Caco-2 (cell line): ENCODE measurements at regions not wholly inside any gene's neighbourhood (a gene's known extent, or its start where the extent isn't known, plus 50 kb on each side); places are given as distances from the start of the nearest gene placed in this dataset.

Experiments used
- BruUV-seq: library from RNA; stranded (reverse); fragments of 400-500 nt; replicated peaks from 2 replicates; lab custom pipeline; 2021; lab: Mats Ljungman, UMichigan
- CTCF ChIA-PET: fragments of 300-600 bp; sonication (Branson Sonifier 250); formaldehyde crosslinking; loops from one replicate; lab custom pipeline; 2022; ENCODE audit warnings: antibody characterized with exemption; lab: Charles Lee
- POLR2A ChIA-PET: fragments of 300-600 bp; sonication (Branson Sonifier 250); formaldehyde crosslinking; loops from one replicate; lab custom pipeline; 2022; ENCODE audit warnings: antibody characterized with exemption; lab: Charles Lee
- DNase-seq, 2 experiments: peaks; one replicate each; pipeline versions ENCODE4 v3.0.0 to v3.0.0-alpha.2; 2020 to 2022
- H3K27me3 ChIP-seq: replicated peaks from 2 replicates; pipeline ENCODE4 v1.6.0; 2011; ENCODE audit warnings: low read length; ENCODE audit not compliant: control insufficient read depth, insufficient read depth
- H3K36me3 ChIP-seq: 2 replicates; pipeline ENCODE4 v1.5.1; 2011; ENCODE audit warnings: low read length; ENCODE audit not compliant: control insufficient read depth, insufficient read depth
- H3K4me1 ChIP-seq: fragments of 250-450 bp; sonication (Bioruptor Pico); 2 replicates; pipeline ENCODE4 v1.5.1; 2020; ENCODE audit warnings: mild to moderate bottlenecking
- H3K4me3 ChIP-seq: 2 replicates; pipeline ENCODE4 v1.5.1; 2011; ENCODE audit warnings: low read depth, mild to moderate bottlenecking, control low read depth, low read length
- H3K9me3 ChIP-seq: fragments of 250-450 bp; sonication (Bioruptor Pico); 2 replicates; pipeline ENCODE4 v1.5.1; 2020; ENCODE audit warnings: mild to moderate bottlenecking, moderate library complexity
- H3K27ac Mint-ChIP-seq: one replicate; pipeline ENCODE4 v1.8.0; 2022; ENCODE audit warnings: mixed read lengths; ENCODE audit not compliant: unreplicated experiment
- H3K27me3 Mint-ChIP-seq: one replicate; pipeline ENCODE4 v1.8.0; 2022; ENCODE audit warnings: mixed read lengths; ENCODE audit not compliant: insufficient read depth, unreplicated experiment
- H3K36me3 Mint-ChIP-seq: one replicate; pipeline ENCODE4 v1.8.0; 2022; ENCODE audit warnings: mild to moderate bottlenecking, mixed read lengths; ENCODE audit not compliant: insufficient read depth, unreplicated experiment
- H3K4me1 Mint-ChIP-seq: one replicate; pipeline ENCODE4 v1.8.0; 2022; ENCODE audit warnings: low read depth, mixed read lengths; ENCODE audit not compliant: unreplicated experiment
- H3K4me3 Mint-ChIP-seq: one replicate; pipeline ENCODE4 v1.8.0; 2022; ENCODE audit warnings: mild to moderate bottlenecking, moderate library complexity, mixed read lengths; ENCODE audit not compliant: unreplicated experiment
- H3K9me3 Mint-ChIP-seq: one replicate; pipeline ENCODE4 v1.8.0; 2022; ENCODE audit warnings: mixed read lengths; ENCODE audit not compliant: unreplicated experiment
- intact Hi-C: fragments of 100-400 bp; cut with micrococcal nuclease; formaldehyde crosslinking; loops from one replicate; pipeline ENCODE4 v1.10.0; 2022; ENCODE audit not compliant: unreplicated experiment
- TF ChIP-seq, protein P1 (sequence below), 2 experiments: fragments of 200-600 bp in 1 of 2; IDR thresholded peaks; 1 replicate in 1 of 2; 2 replicates in 1 of 2; pipeline versions ENCODE4 v1.5.1 to v1.8.0; 2011 to 2022; ENCODE audit warnings: antibody characterized with exemption in 1 of 2, control low read depth in 1 of 2, inconsistent platforms in 1 of 2, low read depth in 1 of 2, low read length in 1 of 2, mild to moderate bottlenecking in 1 of 2, moderate library complexity in 1 of 2; ENCODE audit not compliant: insufficient read depth in 1 of 2, severe bottlenecking in 1 of 2, unreplicated experiment in 1 of 2

DNA sequence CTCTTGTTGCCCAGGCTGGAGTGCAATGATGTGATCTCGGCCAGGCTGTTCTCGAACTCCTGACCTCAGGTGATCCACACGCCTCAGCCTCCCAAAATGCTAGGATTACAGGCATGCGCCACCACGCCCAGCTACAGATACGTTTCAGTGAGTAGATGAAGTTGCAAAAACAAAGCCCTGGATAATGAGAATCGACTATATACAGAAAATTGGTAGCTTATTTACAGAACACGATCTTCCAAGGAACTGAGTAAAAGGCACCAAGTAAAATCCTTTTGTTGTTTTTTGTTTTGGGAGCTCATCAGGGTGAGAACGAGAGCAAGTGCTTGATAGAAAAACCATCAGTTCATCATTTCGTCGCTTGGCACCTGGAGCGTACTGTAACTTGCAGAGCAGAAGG is 62.8 kb downstream of the MYCN start:
- Mint-ChIP-seq H3K27me3 (no peaks in the 10 kb centered on the region), H3K36me3 (no peaks in the 10 kb centered on the region), H3K4me1 (no peaks in the 10 kb centered on the region), H3K27ac (no peak overlapping the region), H3K4me3 (no peak overlapping the region), H3K9me3 (no peaks in the 10 kb centered on the region)
- CTCF ChIA-PET, result no interaction called here
- Histone ChIP-seq H3K36me3 (no peaks in the 10 kb centered on the region), H3K9me3 (no peaks in the 10 kb centered on the region), H3K27me3 (no peaks in the 10 kb centered on the region), H3K4me1 (peaks cover 18% of the 10 kb centered on the region), H3K4me3 (no peak overlapping the region)
- DNase-seq, result no peak
- intact Hi-C loops, result no loop called here
- TF ChIP-seq, protein P1, sequence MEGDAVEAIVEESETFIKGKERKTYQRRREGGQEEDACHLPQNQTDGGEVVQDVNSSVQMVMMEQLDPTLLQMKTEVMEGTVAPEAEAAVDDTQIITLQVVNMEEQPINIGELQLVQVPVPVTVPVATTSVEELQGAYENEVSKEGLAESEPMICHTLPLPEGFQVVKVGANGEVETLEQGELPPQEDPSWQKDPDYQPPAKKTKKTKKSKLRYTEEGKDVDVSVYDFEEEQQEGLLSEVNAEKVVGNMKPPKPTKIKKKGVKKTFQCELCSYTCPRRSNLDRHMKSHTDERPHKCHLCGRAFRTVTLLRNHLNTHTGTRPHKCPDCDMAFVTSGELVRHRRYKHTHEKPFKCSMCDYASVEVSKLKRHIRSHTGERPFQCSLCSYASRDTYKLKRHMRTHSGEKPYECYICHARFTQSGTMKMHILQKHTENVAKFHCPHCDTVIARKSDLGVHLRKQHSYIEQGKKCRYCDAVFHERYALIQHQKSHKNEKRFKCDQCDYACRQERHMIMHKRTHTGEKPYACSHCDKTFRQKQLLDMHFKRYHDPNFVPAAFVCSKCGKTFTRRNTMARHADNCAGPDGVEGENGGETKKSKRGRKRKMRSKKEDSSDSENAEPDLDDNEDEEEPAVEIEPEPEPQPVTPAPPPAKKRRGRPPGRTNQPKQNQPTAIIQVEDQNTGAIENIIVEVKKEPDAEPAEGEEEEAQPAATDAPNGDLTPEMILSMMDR (IDR thresholded peaks at IDR 0.05; ENCODE audit: insufficient read depth in 1 of 2, low read depth in 1 of 2, low read length in 1 of 2, severe bottlenecking in 1 of 2, unreplicated experiment in 1 of 2), result no peak
- POLR2A ChIA-PET, result no interaction called here
- BruUV-seq, result no TSS peak

- no peaks in the 10 kb centered on the region for H3K27me3 ChIP-seq
Observed at GRCh38 chr2:16002575-16002974, 62.2 kb downstream of the MYCN start.

DNA sequence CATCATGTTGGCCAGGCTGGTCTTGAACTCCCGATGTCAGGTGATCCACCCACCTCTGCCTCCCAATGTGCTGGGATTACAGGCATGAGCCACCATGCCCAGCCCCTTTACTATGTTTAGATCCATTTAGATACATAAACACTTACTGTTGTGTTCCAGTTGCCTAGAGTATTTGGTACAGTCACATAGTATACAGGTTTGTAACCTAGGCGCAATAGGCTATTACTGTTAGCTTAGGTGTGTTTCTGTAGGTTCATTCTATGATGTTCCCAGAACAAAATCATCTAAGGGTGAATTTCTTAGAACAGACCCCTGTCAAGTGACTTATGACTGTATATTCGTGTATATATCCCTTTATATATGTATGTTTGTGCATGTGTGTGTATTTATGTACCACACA is 61.8 kb downstream of the MYCN start:
- H3K4me1 ChIP-seq, result peaks cover 18% of the 10 kb centered on the region
- no TSS peak for BruUV-seq
- H3K27me3 ChIP-seq, result no peaks in the 10 kb centered on the region
- Mint-ChIP-seq H3K36me3 (no peaks in the 10 kb centered on the region), H3K4me1 (no peaks in the 10 kb centered on the region), H3K27ac (no peak overlapping the region), H3K4me3 (no peak overlapping the region), H3K27me3 (no peaks in the 10 kb centered on the region), H3K9me3 (no peaks in the 10 kb centered on the region)
- TF ChIP-seq, protein P1 (IDR thresholded peaks at IDR 0.05; ENCODE audit: insufficient read depth in 1 of 2, low read depth in 1 of 2, low read length in 1 of 2, severe bottlenecking in 1 of 2, unreplicated experiment in 1 of 2), result no peak
- no peak for DNase-seq
- H3K36me3 ChIP-seq, result no peaks in the 10 kb centered on the region
- intact Hi-C loops, result no loop called here
- H3K9me3 ChIP-seq, result no peaks in the 10 kb centered on the region
- ChIA-PET CTCF (no interaction called here), POLR2A (no interaction called here)
- no peak overlapping the region for H3K4me3 ChIP-seq

More at GRCh38 chr2:16002575-16002974, 62.2 kb downstream of the MYCN start:
- Mint-ChIP-seq H3K4me1 (no peaks in the 10 kb centered on the region), H3K4me3 (no peak overlapping the region), H3K27me3 (no peaks in the 10 kb centered on the region), H3K27ac (no peak overlapping the region), H3K9me3 (no peaks in the 10 kb centered on the region), H3K36me3 (no peaks in the 10 kb centered on the region)
- Histone ChIP-seq H3K36me3 (no peaks in the 10 kb centered on the region), H3K4me3 (no peak overlapping the region), H3K9me3 (no peaks in the 10 kb centered on the region), H3K4me1 (peaks cover 18% of the 10 kb centered on the region)
- intact Hi-C loops, result no loop called here
- no peak for DNase-seq
- ChIA-PET POLR2A (no interaction called here), CTCF (no interaction called here)
- BruUV-seq, result no TSS peak
- TF ChIP-seq, protein P1 (IDR thresholded peaks at IDR 0.05; ENCODE audit: insufficient read depth in 1 of 2, low read depth in 1 of 2, low read length in 1 of 2, severe bottlenecking in 1 of 2, unreplicated experiment in 1 of 2), result no peak
